ENCODE measurements at regions not wholly inside any gene's neighbourhood (a gene's known extent, or its start where the extent isn't known, plus 50 kb on each side); places are given as distances from the start of the nearest gene placed in this dataset.

GRCh38 chr5:121319292-121319691, 532.4 kb upstream of the FTMT start:
- DNase-seq, result no peak
- Histone ChIP-seq H3K27me3 (ENCODE audit: control insufficient read depth, insufficient read depth, low read length) (no peaks in the 10 kb centered on the region), H3K4me3 (ENCODE audit: insufficient read depth, low read depth, low read length) (no peak overlapping the region), H3K36me3 (replicated peaks; ENCODE audit: control insufficient read depth, insufficient read depth, low read length) (no peaks in the 10 kb centered on the region)

GRCh38 chr5:121325930-121326329, 525.8 kb upstream of the FTMT start:
- no peak for DNase-seq
- Histone ChIP-seq H3K27me3 (ENCODE audit: control insufficient read depth, insufficient read depth, low read length) (no peaks in the 10 kb centered on the region), H3K36me3 (replicated peaks; ENCODE audit: control insufficient read depth, insufficient read depth, low read length) (no peaks in the 10 kb centered on the region), H3K4me3 (ENCODE audit: insufficient read depth, low read depth, low read length) (no peak overlapping the region)

- DNase-seq, result no peak
- Histone ChIP-seq H3K27me3 (ENCODE audit: control insufficient read depth, insufficient read depth, low read length) (no peaks in the 10 kb centered on the region), H3K36me3 (replicated peaks; ENCODE audit: control insufficient read depth, insufficient read depth, low read length) (no peaks in the 10 kb centered on the region), H3K4me3 (ENCODE audit: insufficient read depth, low read depth, low read length) (no peak overlapping the region)
These were observed 501.3 kb upstream of the FTMT start for GRCh38 chr5:121350181-121350930.

GRCh38 chr5:121366515-121366914, 485.2 kb upstream of the FTMT start:
- Histone ChIP-seq H3K27me3 (ENCODE audit: control insufficient read depth, insufficient read depth, low read length) (no peaks in the 10 kb centered on the region; the same call in 1 of the 2 replicates), H3K36me3 (replicated peaks; ENCODE audit: control insufficient read depth, insufficient read depth, low read length) (no peaks in the 10 kb centered on the region), H3K4me3 (ENCODE audit: insufficient read depth, low read depth, low read length) (no peak overlapping the region)
- no peak for DNase-seq

GRCh38 chr5:121373371-121373770, 478.3 kb upstream of the FTMT start:
- no peak for DNase-seq
- Histone ChIP-seq H3K27me3 (ENCODE audit: control insufficient read depth, insufficient read depth, low read length) (no peaks in the 10 kb centered on the region), H3K4me3 (ENCODE audit: insufficient read depth, low read depth, low read length) (no peak overlapping the region), H3K36me3 (replicated peaks; ENCODE audit: control insufficient read depth, insufficient read depth, low read length) (no peaks in the 10 kb centered on the region)

GRCh38 chr5:121377461-121377860, 474.2 kb upstream of the FTMT start:
- Histone ChIP-seq H3K4me3 (ENCODE audit: insufficient read depth, low read depth, low read length) (no peak overlapping the region), H3K27me3 (ENCODE audit: control insufficient read depth, insufficient read depth, low read length) (no peaks in the 10 kb centered on the region), H3K36me3 (replicated peaks; ENCODE audit: control insufficient read depth, insufficient read depth, low read length) (no peaks in the 10 kb centered on the region)
- no peak for DNase-seq

GRCh38 chr5:121378046-121378445, 473.6 kb upstream of the FTMT start:
- no peaks in the 10 kb centered on the region for H3K36me3 ChIP-seq (replicated peaks; ENCODE audit: control insufficient read depth, insufficient read depth, low read length)
- H3K4me3 ChIP-seq (ENCODE audit: insufficient read depth, low read depth, low read length), result no peak overlapping the region

GRCh38 chr5:121378559-121379359, 472.9 kb upstream of the FTMT start:
- no peaks in the 10 kb centered on the region for H3K27me3 ChIP-seq (ENCODE audit: control insufficient read depth, insufficient read depth, low read length)
- no peak overlapping the region for H3K4me3 ChIP-seq (ENCODE audit: insufficient read depth, low read depth, low read length)
- DNase-seq, result no peak
- H3K36me3 ChIP-seq (replicated peaks; ENCODE audit: control insufficient read depth, insufficient read depth, low read length), result no peaks in the 10 kb centered on the region

More at GRCh38 chr5:121378046-121378445, 473.6 kb upstream of the FTMT start:
- no peak for DNase-seq
- H3K27me3 ChIP-seq (ENCODE audit: control insufficient read depth, insufficient read depth, low read length), result no peaks in the 10 kb centered on the region

GRCh38 chr5:121380066-121380465, 471.6 kb upstream of the FTMT start:
- DNase-seq, result no peak
- no peaks in the 10 kb centered on the region for H3K36me3 ChIP-seq (replicated peaks; ENCODE audit: control insufficient read depth, insufficient read depth, low read length)
- no peak overlapping the region for H3K4me3 ChIP-seq (ENCODE audit: insufficient read depth, low read depth, low read length)
- no peaks in the 10 kb centered on the region for H3K27me3 ChIP-seq (ENCODE audit: control insufficient read depth, insufficient read depth, low read length)

GRCh38 chr5:121384359-121384758, 467.3 kb upstream of the FTMT start:
- no peak for DNase-seq
- H3K36me3 ChIP-seq (replicated peaks; ENCODE audit: control insufficient read depth, insufficient read depth, low read length), result no peaks in the 10 kb centered on the region

GRCh38 chr5:121386334-121386733, 465.3 kb upstream of the FTMT start:
- H3K4me3 ChIP-seq (ENCODE audit: insufficient read depth, low read depth, low read length), result no peak overlapping the region
- H3K36me3 ChIP-seq (replicated peaks; ENCODE audit: control insufficient read depth, insufficient read depth, low read length), result no peaks in the 10 kb centered on the region
- no peak for DNase-seq

More at GRCh38 chr5:121384359-121384758, 467.3 kb upstream of the FTMT start:
- no peaks in the 10 kb centered on the region for H3K27me3 ChIP-seq (ENCODE audit: control insufficient read depth, insufficient read depth, low read length)
- no peak overlapping the region for H3K4me3 ChIP-seq (ENCODE audit: insufficient read depth, low read depth, low read length)

GRCh38 chr5:121396716-121397115, 455.0 kb upstream of the FTMT start:
- Histone ChIP-seq H3K27me3 (ENCODE audit: control insufficient read depth, insufficient read depth, low read length) (no peaks in the 10 kb centered on the region), H3K4me3 (ENCODE audit: insufficient read depth, low read depth, low read length) (no peak overlapping the region), H3K36me3 (replicated peaks; ENCODE audit: control insufficient read depth, insufficient read depth, low read length) (no peaks in the 10 kb centered on the region)
- DNase-seq, result no peak

More at GRCh38 chr5:121386334-121386733, 465.3 kb upstream of the FTMT start:
- H3K27me3 ChIP-seq (ENCODE audit: control insufficient read depth, insufficient read depth, low read length), result no peaks in the 10 kb centered on the region

GRCh38 chr5:121399879-121400278, 451.8 kb upstream of the FTMT start:
- no peak for DNase-seq
- Histone ChIP-seq H3K36me3 (replicated peaks; ENCODE audit: control insufficient read depth, insufficient read depth, low read length) (no peaks in the 10 kb centered on the region), H3K4me3 (ENCODE audit: insufficient read depth, low read depth, low read length) (no peak overlapping the region)

GRCh38 chr5:121408778-121409177, 442.9 kb upstream of the FTMT start:
- no peak for DNase-seq
- Histone ChIP-seq H3K27me3 (ENCODE audit: control insufficient read depth, insufficient read depth, low read length) (no peaks in the 10 kb centered on the region), H3K36me3 (replicated peaks; ENCODE audit: control insufficient read depth, insufficient read depth, low read length) (no peaks in the 10 kb centered on the region), H3K4me3 (ENCODE audit: insufficient read depth, low read depth, low read length) (no peak overlapping the region)

More at GRCh38 chr5:121399879-121400278, 451.8 kb upstream of the FTMT start:
- H3K27me3 ChIP-seq (ENCODE audit: control insufficient read depth, insufficient read depth, low read length), result no peaks in the 10 kb centered on the region

GRCh38 chr5:121415270-121415669, 436.4 kb upstream of the FTMT start:
- H3K4me3 ChIP-seq (ENCODE audit: insufficient read depth, low read depth, low read length), result no peak overlapping the region
- no peaks in the 10 kb centered on the region for H3K36me3 ChIP-seq (replicated peaks; ENCODE audit: control insufficient read depth, insufficient read depth, low read length)
- no peaks in the 10 kb centered on the region for H3K27me3 ChIP-seq (ENCODE audit: control insufficient read depth, insufficient read depth, low read length)
- no peak for DNase-seq
